NCI-H2171 (cell line): ENCODE measurements at regions not wholly inside any gene's neighbourhood (a gene's known extent, or its start where the extent isn't known, plus 50 kb on each side); places are given as distances from the start of the nearest gene placed in this dataset.

Source experiments
- DNase-seq: peaks from one replicate; lab custom pipeline; 2025; lab: John Stamatoyannopoulos, UW

- no peak for DNase-seq
Observed at GRCh38 chr20:50426866-50427718, 83.1 kb upstream of the PTPN1 start.

- DNase-seq, result no peak
Observed at GRCh38 chr20:50427719-50428083, 82.5 kb upstream of the PTPN1 start.

DNA sequence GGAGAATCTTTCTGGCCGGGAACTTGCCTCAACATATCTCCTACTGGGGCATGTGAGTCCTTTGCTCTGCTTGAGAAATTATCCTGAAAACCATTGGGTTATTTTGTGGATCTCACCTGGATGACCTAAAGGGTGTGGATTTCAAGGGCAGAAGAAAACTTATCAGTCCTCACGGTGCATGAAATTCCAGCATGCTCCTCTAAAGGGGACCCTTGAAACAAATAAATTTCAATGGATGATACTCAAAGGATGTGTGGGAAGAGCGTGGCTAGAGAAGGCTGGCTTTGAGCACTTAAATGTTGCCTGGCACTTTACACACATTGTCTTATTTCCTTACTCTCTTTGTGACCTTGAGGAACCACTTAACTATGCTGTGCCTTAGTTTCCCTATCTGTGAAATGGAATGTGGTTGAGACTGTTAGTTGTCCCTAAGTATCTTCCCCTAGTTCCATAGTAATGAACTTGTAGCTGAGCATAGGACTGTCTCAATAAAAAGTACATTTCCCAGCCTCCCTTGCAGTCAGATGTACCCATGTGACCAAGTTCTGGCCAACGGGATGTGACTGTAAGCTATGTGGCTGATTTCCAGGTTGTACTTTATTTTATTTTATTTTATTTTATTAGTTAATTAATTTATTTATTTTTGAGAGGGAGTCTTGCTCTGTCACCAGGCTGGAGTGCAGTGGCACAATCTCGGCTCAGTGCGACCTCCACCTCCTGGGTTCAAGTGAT, 81.9 kb upstream of the PTPN1 start:
- DNase-seq, result no peak

DNA sequence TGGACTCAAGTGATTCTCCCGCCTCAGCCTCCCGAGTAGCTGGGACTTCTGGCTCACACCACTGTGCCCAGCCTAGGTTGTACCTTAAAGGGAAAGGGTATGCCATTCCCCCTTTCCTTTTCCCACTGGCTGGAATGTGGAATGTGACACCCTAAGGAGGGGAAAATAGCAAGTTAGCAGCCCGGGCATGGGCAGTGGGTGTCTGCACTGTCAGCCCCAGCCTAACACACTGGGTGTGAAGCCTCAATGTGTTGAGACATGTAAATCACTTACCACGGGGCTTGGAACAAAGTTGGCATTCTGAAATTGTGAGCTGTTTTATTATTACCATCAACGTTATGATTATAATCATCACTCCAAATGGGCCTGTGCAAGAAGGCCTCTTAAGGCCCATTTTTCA, 80.8 kb upstream of the PTPN1 start:
- DNase-seq, result no peak

GRCh38 chr20:50431066-50431450, 79.1 kb upstream of the PTPN1 start:
- DNase-seq, result no peak

DNA sequence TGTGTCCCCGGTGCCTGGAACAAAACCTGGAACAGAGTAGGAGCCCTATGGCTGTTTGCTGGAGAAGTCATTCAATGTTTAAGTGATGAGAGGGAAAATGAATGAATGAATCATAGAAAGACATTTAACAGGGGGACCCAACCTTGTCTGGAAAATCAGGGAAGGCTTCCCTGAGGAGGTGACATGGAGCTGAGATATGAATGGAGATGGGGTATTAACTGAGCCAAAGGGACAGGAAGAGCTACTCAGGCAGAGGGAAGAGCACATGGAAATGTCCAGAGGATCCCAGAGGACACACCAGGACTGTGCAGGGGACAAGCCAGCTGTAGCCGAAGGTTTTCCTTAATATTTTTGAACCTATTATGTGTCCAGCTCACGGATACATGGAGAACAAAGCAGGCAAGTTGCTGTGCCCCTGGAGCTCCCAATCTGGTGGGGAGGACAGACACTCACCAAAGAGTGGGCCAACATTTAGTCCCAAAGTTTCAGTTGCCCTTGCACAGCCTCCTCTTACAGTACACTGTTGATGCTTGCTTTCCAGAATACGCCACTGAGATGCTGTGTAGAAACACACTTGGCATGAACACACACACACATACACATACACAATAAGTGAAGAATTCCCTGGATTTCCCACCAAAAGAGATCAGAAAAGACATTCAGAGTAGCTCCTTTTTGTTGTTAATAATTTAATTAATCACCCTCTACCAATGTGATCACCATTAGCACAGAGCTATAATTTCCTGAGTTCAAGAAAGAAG, 77.0 kb upstream of the PTPN1 start:
- no peak for DNase-seq

DNA sequence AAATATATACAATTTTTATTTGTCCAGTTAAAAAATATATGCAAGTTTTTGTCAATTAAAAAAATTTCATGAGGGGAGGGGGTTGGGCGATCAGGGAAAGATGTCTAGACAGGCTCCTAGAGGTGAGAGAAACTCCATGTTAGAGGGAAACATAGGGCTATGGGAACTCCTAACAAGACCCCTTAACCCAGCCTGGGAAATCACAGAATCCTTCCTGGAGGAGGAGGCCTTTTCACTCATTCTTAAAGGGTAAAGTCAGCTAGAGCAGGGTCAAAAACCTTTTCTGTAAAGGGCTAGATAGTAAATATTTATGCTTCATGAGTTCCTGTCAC, 75.9 kb upstream of the PTPN1 start:
- DNase-seq, result no peak

- DNase-seq, result no peak
Observed at GRCh38 chr20:50434653-50435396, 75.4 kb upstream of the PTPN1 start.

DNA sequence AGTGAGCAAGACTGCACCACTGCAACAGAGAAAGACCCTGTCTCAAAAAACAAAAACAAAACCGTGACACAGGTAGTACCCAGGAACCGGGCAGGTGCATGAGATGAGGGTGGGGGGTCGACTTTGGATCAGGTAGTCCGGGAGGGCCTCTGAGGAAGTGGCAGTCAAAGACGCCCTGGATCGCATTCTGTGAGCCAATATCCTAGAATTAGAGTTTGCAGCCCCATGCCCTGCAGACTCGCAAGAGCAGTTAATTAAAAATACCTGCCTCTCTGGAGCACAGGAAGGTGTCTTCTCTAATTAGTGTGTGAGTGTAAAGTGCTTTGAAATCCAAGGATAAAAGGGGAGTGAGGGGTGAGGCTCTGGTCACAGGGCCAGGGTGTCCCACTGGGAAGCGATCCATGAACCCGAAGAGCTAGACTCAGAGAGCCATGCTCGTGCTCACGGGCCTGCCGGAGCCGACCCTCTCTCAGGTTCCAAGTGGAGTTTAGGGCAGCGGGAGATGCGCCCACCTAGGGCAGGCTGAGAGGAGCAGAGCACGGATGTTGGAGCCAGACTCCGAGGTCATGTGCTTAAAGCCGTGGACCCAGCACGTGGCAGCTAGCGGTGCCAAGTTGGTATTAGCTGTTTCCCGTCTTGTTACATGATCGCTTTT, 74.7 kb upstream of the PTPN1 start:
- DNase-seq, result no peak

- no peak for DNase-seq
Observed at GRCh38 chr20:50436052-50436656, 74.0 kb upstream of the PTPN1 start.

DNA sequence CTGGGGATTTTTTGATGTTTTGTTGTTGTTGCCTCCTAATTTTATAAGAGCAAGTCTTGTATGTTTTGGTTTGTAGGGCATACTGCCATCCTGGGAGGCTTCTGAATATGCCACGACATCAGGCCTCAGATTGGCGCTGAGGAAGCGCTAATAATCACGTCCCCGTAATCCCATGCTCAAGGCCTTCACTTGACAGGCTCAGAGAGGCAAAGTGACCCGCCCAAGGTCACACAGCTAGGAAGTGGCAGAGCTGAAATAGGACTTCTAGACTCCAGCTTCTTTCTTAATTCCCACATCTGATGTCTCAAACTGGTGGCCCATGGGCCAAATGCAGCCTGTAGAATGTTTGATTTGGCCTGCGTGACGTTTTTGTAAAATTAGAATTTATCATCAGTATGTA, 73.5 kb upstream of the PTPN1 start:
- DNase-seq, result no peak

GRCh38 chr20:50438986-50439407, 71.2 kb upstream of the PTPN1 start:
- DNase-seq, result peak; percentile 58

DNA sequence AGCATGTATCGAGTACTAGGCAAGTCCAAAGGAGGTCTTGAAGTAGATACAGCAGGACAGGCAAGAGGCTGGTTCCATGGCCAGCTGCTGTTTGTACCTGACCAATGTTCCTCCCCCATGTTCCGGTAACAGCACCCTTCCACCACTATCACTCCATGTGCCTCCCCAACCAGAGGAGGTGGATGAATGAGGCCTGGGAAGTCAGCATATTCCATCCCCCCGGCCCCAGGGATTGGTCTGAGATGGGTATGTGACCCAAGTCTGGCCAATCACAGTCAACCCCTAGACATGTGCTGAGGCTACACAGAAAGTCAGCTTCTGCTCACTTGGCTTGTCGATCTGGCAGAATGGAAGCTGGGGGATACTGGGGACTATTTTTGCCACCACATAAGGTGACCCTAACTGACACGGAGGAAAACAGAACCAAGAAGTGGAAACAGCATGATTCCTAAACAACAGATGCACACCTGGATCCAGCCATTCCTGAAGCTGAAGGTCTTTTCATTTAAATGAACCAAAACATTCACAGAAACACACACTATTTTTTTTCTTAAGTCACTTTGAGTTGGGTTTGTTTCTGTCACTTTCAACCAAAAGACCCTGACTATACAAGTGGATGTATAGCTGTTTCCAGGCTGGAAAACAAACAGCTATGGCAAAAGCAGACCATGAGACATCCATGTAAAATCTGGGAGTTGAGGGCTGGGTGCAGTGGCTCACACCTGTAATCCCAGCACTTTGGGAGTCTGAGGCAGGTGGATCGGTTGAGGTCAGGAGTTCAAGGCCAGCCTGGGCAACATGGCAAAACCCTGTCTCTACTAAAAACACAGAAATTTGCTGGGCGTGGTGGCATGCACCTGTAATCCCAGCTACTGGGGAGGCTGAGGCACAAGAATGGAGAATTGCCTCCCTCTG, 70.4 kb upstream of the PTPN1 start:
- DNase-seq, result no peak

DNA sequence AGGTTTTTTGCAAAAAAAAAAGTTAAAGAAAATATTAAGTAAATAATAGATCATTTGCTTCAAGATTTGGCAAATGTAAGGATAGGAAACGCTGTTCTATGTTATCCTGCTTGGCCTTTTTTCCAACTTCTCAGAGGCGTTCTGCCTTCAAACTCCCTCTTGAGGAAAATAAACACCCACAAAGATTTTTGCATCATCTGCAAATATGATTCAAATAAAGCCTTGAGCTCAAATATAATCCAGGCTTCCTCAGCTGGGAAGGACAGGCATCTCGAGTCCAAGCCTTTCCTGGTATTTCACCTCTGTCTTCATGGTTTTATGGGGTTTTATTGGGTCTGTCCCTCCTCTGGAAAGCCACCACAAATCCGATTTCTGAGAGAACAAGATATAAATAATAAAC, 67.7 kb upstream of the PTPN1 start:
- no peak for DNase-seq

DNA sequence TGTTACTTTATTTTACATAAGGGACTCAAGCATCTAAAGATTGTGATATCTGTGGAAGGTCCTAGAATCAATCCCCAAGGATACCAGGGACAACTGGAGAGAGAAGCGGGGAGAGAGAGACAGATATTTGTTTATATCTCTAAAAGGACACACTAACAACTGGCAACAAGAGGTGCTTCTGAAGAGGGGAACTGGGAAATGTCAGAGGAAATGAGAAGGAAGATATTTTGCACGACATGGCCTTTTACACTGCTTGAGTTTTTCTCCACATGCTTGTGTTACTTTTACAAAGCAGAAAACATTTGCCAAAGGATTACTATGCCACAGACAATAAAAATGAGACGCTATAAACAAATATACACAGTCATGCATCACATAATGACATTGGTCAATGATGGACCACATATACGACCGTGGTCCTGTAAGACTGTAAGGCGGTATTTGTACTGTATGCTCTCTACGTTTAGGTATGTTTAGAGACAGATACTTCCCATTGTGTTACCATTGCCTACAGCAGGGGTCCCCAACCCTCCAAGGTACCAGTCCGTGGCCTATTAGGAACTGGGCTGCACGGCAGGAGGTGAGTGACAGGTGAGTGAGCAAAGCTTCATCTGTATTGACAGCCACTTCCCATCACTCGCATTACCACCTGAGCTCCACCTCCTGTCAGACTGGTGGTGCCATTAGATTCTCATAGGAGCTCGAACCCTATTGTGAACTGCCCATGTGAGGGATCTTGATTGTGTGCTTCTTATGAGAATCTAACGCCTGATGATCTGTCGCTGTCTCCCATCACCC, 64.6 kb upstream of the PTPN1 start:
- no peak for DNase-seq

GRCh38 chr20:50446351-50447101, 63.7 kb upstream of the PTPN1 start:
- DNase-seq, result no peak

GRCh38 chr20:50447102-50447804, 62.9 kb upstream of the PTPN1 start:
- no peak for DNase-seq

- no peak for DNase-seq
Observed at GRCh38 chr20:50447817-50448216, 62.4 kb upstream of the PTPN1 start.
